ENCODE measurements at regions not wholly inside any gene's neighbourhood (a gene's known extent, or its start where the extent isn't known, plus 50 kb on each side); places are given as distances from the start of the nearest gene placed in this dataset.

DNA sequence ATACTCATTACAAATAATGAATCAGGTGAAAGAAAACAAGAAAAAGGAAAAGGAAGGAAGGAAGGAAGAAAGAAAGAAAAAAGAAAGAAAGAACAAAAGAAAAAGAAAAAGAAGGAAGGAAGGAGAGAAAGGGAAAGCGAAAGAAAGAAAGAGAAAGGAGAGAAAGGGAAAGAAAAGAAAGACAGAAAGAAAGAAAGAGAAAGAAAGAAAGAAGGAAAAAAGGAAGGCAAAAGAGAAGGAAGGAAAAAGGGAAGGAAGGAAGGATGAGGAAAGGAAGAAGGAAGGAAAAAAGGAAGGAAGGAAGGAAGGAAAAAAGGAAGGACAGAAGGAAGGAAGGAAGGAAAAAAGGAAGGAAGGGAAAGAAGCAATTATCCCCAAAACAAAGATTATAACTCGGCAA, 1460.4 kb upstream of the PIK3C3 start:
- TF ChIP-seq, protein P1, sequence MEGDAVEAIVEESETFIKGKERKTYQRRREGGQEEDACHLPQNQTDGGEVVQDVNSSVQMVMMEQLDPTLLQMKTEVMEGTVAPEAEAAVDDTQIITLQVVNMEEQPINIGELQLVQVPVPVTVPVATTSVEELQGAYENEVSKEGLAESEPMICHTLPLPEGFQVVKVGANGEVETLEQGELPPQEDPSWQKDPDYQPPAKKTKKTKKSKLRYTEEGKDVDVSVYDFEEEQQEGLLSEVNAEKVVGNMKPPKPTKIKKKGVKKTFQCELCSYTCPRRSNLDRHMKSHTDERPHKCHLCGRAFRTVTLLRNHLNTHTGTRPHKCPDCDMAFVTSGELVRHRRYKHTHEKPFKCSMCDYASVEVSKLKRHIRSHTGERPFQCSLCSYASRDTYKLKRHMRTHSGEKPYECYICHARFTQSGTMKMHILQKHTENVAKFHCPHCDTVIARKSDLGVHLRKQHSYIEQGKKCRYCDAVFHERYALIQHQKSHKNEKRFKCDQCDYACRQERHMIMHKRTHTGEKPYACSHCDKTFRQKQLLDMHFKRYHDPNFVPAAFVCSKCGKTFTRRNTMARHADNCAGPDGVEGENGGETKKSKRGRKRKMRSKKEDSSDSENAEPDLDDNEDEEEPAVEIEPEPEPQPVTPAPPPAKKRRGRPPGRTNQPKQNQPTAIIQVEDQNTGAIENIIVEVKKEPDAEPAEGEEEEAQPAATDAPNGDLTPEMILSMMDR (IDR thresholded peaks at IDR 0.05), result no peak
- TF ChIP-seq POLR2A (IDR thresholded peaks at IDR 0.05), result no peak
- no peak for TF ChIP-seq EP300 (IDR thresholded peaks at IDR 0.05)
- TF ChIP-seq POLR2AphosphoS5 (IDR thresholded peaks at IDR 0.05), result no peak
